GM12878 (cell line): ENCODE measurements at regions not wholly inside any gene's neighbourhood (a gene's known extent, or its start where the extent isn't known, plus 50 kb on each side); places are given as distances from the start of the nearest gene placed in this dataset.

Experiments
- ATAC-seq: fragments of 200-7000 bp; cut with Tn5 transposase; 3 replicates; pipeline ENCODE4 v1.9.1; 2020; ENCODE audit warnings: mild to moderate bottlenecking, moderate library complexity
- BruUV-seq: library from RNA; stranded (reverse); fragments of 400-500 nt; replicated peaks from 2 replicates; lab custom pipeline; 2021; lab: Mats Ljungman, UMichigan
- CTCF ChIA-PET: fragments of 300-600 bp; sonication (Branson Sonifier 250); formaldehyde crosslinking; extraction: SDS; loops from one replicate; lab custom pipeline; 2021; ENCODE audit warnings: inconsistent platforms; lab: Yijun Ruan, JAX
- POLR2A ChIA-PET: fragments of 350-600 bp; formaldehyde crosslinking; extraction: SDS; loops from one replicate; lab custom pipeline; 2021; ENCODE audit warnings: inconsistent platforms; lab: Charles Lee
- RAD21 ChIA-PET: fragments of 300-600 bp; sonication (Branson Sonifier 250); formaldehyde crosslinking; loops from one replicate; lab custom pipeline; 2023; ENCODE audit warnings: antibody characterized with exemption; ENCODE audit not compliant: unreplicated experiment; lab: Charles Lee
- SMC1A ChIA-PET: fragments of 300-600 bp; sonication (Branson Sonifier 250); formaldehyde crosslinking; loops from one replicate; lab custom pipeline; 2023; ENCODE audit not compliant: unreplicated experiment, uncharacterized antibody; lab: Charles Lee
- DNase-seq: peaks from one replicate; pipeline ENCODE4 v3.0.0-alpha.2; 2011; ENCODE audit warnings: low read depth, low spot score
- FAIRE-seq: peaks from 3 replicates; lab custom pipeline; 2011; peaks lifted over from hg19 to GRCh38; lab: Jason Lieb, UNC
- H2AFZ ChIP-seq: 2 replicates; pipeline ENCODE4 v1.6.0; 2011; ENCODE audit warnings: low read depth, low read length, control low read depth; ENCODE audit not compliant: control insufficient read depth
- H3K27ac ChIP-seq: 2 replicates; pipeline ENCODE4 v1.5.1; 2011; ENCODE audit warnings: control low read depth; ENCODE audit not compliant: control insufficient read depth, insufficient read depth
- H3K27me3 ChIP-seq, 2 experiments: replicated peaks in 1 of 2; 2 replicates each; pipeline versions ENCODE4 v1.6.0 to v1.6.1; 2011; ENCODE audit warnings: low read length in 1 of 2; ENCODE audit not compliant: control insufficient read depth in 2 of 2, insufficient read depth in 2 of 2
- H3K36me3 ChIP-seq, 2 experiments: 2 replicates each; pipeline ENCODE4 v1.5.1; 2011; ENCODE audit warnings: low read length in 1 of 2; ENCODE audit not compliant: control insufficient read depth in 2 of 2, insufficient read depth in 2 of 2
- H3K4me1 ChIP-seq: 2 replicates; pipeline ENCODE4 v1.6.1; 2011; ENCODE audit warnings: mild to moderate bottlenecking, low read length, moderate library complexity, mixed read lengths; ENCODE audit not compliant: control insufficient read depth, insufficient read depth
- H3K4me2 ChIP-seq: 2 replicates; pipeline ENCODE4 v1.6.0; 2011; ENCODE audit warnings: control low read depth; ENCODE audit not compliant: control insufficient read depth, insufficient read depth
- H3K4me3 ChIP-seq: fragments of 200-600 bp; sonication (generic); 2 replicates; pipeline ENCODE4 v1.5.1; 2016
- H3K79me2 ChIP-seq: 2 replicates; pipeline ENCODE4 v1.6.0; 2011; ENCODE audit warnings: low read length; ENCODE audit not compliant: control insufficient read depth, insufficient read depth
- H3K9ac ChIP-seq: 2 replicates; pipeline ENCODE4 v1.8.0; 2011; ENCODE audit warnings: low read length, control low read depth, mixed read lengths; ENCODE audit not compliant: control insufficient read depth, insufficient read depth
- H3K9me3 ChIP-seq: replicated peaks from 3 replicates; pipeline ENCODE4 v1.5.1; 2011; ENCODE audit warnings: mild to moderate bottlenecking, low read length; ENCODE audit not compliant: control insufficient read depth, insufficient read depth
- H4K20me1 ChIP-seq: 2 replicates; pipeline ENCODE4 v1.6.0; 2011; ENCODE audit not compliant: control insufficient read depth, insufficient read depth
- ASH2L ChIP-seq: fragments of 300-600, 200-600 bp; sonication (generic); IDR thresholded peaks from 2 replicates; pipeline ENCODE4 v1.6.1; 2017; ENCODE audit warnings: low read depth, mild to moderate bottlenecking, borderline replicate concordance
- CHD4 ChIP-seq: fragments of 200-600 bp; sonication (generic); IDR thresholded peaks from 2 replicates; pipeline ENCODE4 v1.6.1; 2016; ENCODE audit warnings: mild to moderate bottlenecking
- GABPA ChIP-seq: IDR thresholded peaks from 2 replicates; pipeline ENCODE4 v1.6.1; 2014; ENCODE audit warnings: antibody characterized with exemption, low read depth, mild to moderate bottlenecking, inconsistent platforms
- MEF2B ChIP-seq: fragments of 450-650 bp; IDR thresholded peaks from 2 replicates; pipeline ENCODE4 v1.6.1; 2018; ENCODE audit warnings: mild to moderate bottlenecking, moderate library complexity; ENCODE audit not compliant: partially characterized antibody, poor library complexity, severe bottlenecking
- MXI1 ChIP-seq: fragments of 150-350 bp; IDR thresholded peaks from 2 replicates; pipeline ENCODE4 v1.6.1; 2011; ENCODE audit warnings: low read depth, mild to moderate bottlenecking, inconsistent platforms, low read length, improper control_type of control experiment
- NR2C2 ChIP-seq: IDR thresholded peaks from 2 replicates; pipeline ENCODE4 v1.6.1; 2011; ENCODE audit warnings: borderline replicate concordance, low read depth; ENCODE audit not compliant: control insufficient read depth, insufficient read length
- RELA ChIP-seq: fragments of 450-650 bp; IDR thresholded peaks from 2 replicates; pipeline ENCODE4 v1.8.0; 2014; ENCODE audit warnings: borderline replicate concordance; ENCODE audit not compliant: partially characterized antibody
- SMAD5 ChIP-seq: IDR thresholded peaks from 2 replicates; pipeline ENCODE4 v1.6.1; 2016; ENCODE audit warnings: antibody characterized with exemption, low read depth
- SMC3 ChIP-seq: IDR thresholded peaks from 2 replicates; pipeline ENCODE4 v1.6.1; 2011; ENCODE audit warnings: low read length, improper control_type of control experiment, borderline replicate concordance
- SRF ChIP-seq, 2 experiments: IDR thresholded peaks; 2 replicates each; pipeline ENCODE4 v1.6.1; 2011; ENCODE audit warnings: low read depth in 2 of 2, low read length in 2 of 2, mild to moderate bottlenecking in 1 of 2, moderate library complexity in 1 of 2
- SUZ12 ChIP-seq: fragments of 200-600 bp; sonication (generic); IDR thresholded peaks from one replicate; pipeline ENCODE4 v1.6.1; 2018; ENCODE audit warnings: antibody characterized with exemption, mild to moderate bottlenecking; ENCODE audit not compliant: unreplicated experiment
- YBX1 ChIP-seq: fragments of 450-650 bp; IDR thresholded peaks from 2 replicates; pipeline ENCODE4 v1.6.1; 2016; ENCODE audit warnings: antibody characterized with exemption
- ZNF24 ChIP-seq: fragments of 450-650 bp; IDR thresholded peaks from 2 replicates; pipeline ENCODE4 v1.6.1; 2017; ENCODE audit warnings: antibody characterized with exemption, mild to moderate bottlenecking
- WGBS: methylation state at CpG from one replicate; pipeline ENCODE4 v1.1.6; 2016; ENCODE audit warnings: low lambda C conversion rate; ENCODE audit not compliant: insufficient replicate concordance, insufficient coverage; ENCODE audit errors: missing lambda C conversion rate; 5-methylcytosine and 5-hydroxymethylcytosine counted together
- in situ Hi-C: fragments of 300-500 bp; cut with MboI; formaldehyde crosslinking; loops from 9 replicates; pipeline ENCODE4 v1.14.3; 2018; ENCODE audit warnings: mixed read lengths
- intact Hi-C: fragments of 100-400 bp; cut with micrococcal nuclease; formaldehyde crosslinking; loops from one replicate; pipeline ENCODE4 v1.14.2; 2022; ENCODE audit not compliant: unreplicated experiment
- TF ChIP-seq, protein P1 (sequence below): fragments of 450-650 bp; IDR thresholded peaks from 2 replicates; pipeline ENCODE4 v1.6.1; 2017; ENCODE audit warnings: mild to moderate bottlenecking, moderate library complexity
- TF ChIP-seq, protein P2 (sequence below): fragments of 450-650 bp; formaldehyde crosslinking; IDR thresholded peaks from 2 replicates; pipeline ENCODE4 v1.5.0; 2022; ENCODE audit warnings: mild to moderate bottlenecking, missing genetic modification characterization
- TF ChIP-seq, protein P3 (sequence below): fragments of 450-650 bp; IDR thresholded peaks from 2 replicates; pipeline ENCODE4 v1.6.1; 2017; ENCODE audit warnings: mild to moderate bottlenecking

DNA sequence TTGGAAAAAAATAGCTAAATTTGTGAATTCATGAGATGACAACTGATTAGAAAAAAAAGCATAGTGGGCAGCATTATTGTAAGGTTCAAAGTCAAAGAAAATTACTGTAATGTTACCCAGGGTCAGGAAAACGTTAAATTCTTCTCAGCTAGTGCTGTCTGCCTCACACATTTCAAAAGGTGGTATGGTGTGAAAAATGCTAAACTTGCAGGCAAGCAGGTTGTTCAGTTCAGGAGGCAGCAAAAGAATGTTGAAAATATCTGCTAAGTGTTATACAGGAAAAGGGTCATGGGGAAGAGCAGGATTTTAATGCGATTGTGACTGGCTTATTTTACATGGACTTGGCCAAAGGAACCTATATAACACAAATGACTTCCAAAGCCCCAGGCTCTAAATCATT, 232.5 kb upstream of the NDST3 start (continued):
- TF ChIP-seq, protein P1, sequence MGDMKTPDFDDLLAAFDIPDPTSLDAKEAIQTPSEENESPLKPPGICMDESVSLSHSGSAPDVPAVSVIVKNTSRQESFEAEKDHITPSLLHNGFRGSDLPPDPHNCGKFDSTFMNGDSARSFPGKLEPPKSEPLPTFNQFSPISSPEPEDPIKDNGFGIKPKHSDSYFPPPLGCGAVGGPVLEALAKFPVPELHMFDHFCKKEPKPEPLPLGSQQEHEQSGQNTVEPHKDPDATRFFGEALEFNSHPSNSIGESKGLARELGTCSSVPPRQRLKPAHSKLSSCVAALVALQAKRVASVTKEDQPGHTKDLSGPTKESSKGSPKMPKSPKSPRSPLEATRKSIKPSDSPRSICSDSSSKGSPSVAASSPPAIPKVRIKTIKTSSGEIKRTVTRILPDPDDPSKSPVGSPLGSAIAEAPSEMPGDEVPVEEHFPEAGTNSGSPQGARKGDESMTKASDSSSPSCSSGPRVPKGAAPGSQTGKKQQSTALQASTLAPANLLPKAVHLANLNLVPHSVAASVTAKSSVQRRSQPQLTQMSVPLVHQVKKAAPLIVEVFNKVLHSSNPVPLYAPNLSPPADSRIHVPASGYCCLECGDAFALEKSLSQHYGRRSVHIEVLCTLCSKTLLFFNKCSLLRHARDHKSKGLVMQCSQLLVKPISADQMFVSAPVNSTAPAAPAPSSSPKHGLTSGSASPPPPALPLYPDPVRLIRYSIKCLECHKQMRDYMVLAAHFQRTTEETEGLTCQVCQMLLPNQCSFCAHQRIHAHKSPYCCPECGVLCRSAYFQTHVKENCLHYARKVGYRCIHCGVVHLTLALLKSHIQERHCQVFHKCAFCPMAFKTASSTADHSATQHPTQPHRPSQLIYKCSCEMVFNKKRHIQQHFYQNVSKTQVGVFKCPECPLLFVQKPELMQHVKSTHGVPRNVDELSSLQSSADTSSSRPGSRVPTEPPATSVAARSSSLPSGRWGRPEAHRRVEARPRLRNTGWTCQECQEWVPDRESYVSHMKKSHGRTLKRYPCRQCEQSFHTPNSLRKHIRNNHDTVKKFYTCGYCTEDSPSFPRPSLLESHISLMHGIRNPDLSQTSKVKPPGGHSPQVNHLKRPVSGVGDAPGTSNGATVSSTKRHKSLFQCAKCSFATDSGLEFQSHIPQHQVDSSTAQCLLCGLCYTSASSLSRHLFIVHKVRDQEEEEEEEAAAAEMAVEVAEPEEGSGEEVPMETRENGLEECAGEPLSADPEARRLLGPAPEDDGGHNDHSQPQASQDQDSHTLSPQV = no peak
- TF ChIP-seq GABPA = no peak
- TF ChIP-seq MEF2B = no peak
- no peak for TF ChIP-seq SRF (IDR thresholded peaks at IDR 0.05; ENCODE audit: low read depth in 2 of 2, low read length in 2 of 2)
- TF ChIP-seq SMAD5 = no peak
- no peak for TF ChIP-seq RELA

DNA sequence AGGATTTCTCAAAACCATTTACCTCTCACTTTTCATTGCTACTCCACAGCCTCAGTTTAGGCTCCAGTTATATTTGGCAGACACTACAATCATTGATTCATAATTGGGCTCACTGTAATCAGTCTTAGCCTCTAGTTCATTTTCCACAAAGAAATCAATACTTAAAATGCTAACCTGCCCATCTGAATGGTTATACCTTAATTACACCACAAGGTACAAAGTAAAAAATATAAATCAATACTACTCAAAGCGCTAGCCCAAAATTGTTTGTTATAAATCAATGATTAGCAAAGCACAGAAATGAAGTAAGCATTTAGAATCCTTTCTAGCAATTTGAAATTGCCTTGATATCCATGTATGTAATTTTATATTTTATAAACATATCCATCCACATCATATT, 222.6 kb upstream of the NDST3 start:
- Histone ChIP-seq H3K9me3 (no peaks in the 10 kb centered on the region), H3K4me2 (no peak overlapping the region), H3K4me1 (no peaks in the 10 kb centered on the region), H3K27me3 (no peaks in the 10 kb centered on the region), H2AFZ (no peak overlapping the region), H4K20me1 (no peaks in the 10 kb centered on the region), H3K9ac (no peak overlapping the region), H3K4me3 (no peak overlapping the region), H3K27ac (no peak overlapping the region), H3K36me3 (no peaks in the 10 kb centered on the region), H3K79me2 (no peaks in the 10 kb centered on the region)
- ChIA-PET POLR2A (no interaction called here), SMC1A (no interaction called here), CTCF (no interaction called here), RAD21 (no interaction called here)
- no peak for ATAC-seq
- no peak for TF ChIP-seq CHD4
- no peak for TF ChIP-seq SMC3
- TF ChIP-seq MXI1 = no peak
- TF ChIP-seq, protein P2, sequence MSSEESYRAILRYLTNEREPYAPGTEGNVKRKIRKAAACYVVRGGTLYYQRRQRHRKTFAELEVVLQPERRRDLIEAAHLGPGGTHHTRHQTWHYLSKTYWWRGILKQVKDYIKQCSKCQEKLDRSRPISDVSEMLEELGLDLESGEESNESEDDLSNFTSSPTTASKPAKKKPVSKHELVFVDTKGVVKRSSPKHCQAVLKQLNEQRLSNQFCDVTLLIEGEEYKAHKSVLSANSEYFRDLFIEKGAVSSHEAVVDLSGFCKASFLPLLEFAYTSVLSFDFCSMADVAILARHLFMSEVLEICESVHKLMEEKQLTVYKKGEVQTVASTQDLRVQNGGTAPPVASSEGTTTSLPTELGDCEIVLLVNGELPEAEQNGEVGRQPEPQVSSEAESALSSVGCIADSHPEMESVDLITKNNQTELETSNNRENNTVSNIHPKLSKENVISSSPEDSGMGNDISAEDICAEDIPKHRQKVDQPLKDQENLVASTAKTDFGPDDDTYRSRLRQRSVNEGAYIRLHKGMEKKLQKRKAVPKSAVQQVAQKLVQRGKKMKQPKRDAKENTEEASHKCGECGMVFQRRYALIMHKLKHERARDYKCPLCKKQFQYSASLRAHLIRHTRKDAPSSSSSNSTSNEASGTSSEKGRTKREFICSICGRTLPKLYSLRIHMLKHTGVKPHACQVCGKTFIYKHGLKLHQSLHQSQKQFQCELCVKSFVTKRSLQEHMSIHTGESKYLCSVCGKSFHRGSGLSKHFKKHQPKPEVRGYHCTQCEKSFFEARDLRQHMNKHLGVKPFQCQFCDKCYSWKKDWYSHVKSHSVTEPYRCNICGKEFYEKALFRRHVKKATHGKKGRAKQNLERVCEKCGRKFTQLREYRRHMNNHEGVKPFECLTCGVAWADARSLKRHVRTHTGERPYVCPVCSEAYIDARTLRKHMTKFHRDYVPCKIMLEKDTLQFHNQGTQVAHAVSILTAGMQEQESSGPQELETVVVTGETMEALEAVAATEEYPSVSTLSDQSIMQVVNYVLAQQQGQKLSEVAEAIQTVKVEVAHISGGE (CRISPR knock-in tag) = no peak
- no peak for TF ChIP-seq NR2C2
- TF ChIP-seq, protein P3, sequence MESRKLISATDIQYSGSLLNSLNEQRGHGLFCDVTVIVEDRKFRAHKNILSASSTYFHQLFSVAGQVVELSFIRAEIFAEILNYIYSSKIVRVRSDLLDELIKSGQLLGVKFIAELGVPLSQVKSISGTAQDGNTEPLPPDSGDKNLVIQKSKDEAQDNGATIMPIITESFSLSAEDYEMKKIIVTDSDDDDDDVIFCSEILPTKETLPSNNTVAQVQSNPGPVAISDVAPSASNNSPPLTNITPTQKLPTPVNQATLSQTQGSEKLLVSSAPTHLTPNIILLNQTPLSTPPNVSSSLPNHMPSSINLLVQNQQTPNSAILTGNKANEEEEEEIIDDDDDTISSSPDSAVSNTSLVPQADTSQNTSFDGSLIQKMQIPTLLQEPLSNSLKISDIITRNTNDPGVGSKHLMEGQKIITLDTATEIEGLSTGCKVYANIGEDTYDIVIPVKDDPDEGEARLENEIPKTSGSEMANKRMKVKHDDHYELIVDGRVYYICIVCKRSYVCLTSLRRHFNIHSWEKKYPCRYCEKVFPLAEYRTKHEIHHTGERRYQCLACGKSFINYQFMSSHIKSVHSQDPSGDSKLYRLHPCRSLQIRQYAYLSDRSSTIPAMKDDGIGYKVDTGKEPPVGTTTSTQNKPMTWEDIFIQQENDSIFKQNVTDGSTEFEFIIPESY = no peak
- TF ChIP-seq YBX1 = no peak
- no peak for TF ChIP-seq SUZ12
- no peak for TF ChIP-seq ZNF24
- TF ChIP-seq ASH2L = no peak
- intact Hi-C loops = no loop called here
- in situ Hi-C loops = no loop called here
- no peak for FAIRE-seq
- no peak for DNase-seq
- no TSS peak for BruUV-seq
- 30% methylated on average over 1 of the region's 1 CpG for WGBS
